GM19467 (cell line): ENCODE measurements at regions not wholly inside any gene's neighbourhood (a gene's known extent, or its start where the extent isn't known, plus 50 kb on each side); places are given as distances from the start of the nearest gene placed in this dataset.
A peak's percentile ranks its signal among the peaks of the same experiment; 100 is the strongest.

Source experiments
- ATAC-seq: cut with Tn5 transposase; IDR thresholded peaks from one replicate; pipeline ENCODE4 v1.9.1; 2021; ENCODE audit warnings: mild to moderate bottlenecking, moderate library complexity; ENCODE audit not compliant: unreplicated experiment

DNA sequence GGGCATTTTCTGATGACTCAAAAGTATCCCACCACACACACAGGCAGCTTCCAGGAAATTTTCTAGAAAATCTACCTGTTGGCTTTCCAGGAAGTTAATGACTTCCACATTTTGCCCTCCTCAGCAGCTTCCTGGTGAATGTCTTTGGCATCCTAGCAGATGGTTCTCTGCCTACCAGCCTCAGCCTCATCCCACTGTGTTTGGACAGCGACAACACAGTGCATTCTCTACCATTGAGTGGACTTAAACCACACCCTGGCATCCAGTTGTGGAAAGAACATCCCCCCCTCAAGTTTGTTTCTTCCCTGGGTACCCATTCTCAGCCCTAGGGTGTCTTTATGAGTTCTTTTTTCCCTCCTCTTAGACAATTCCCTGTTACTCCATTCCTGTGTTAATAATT, 50.8 kb upstream of the GADL1 start:
- no peak for ATAC-seq

DNA sequence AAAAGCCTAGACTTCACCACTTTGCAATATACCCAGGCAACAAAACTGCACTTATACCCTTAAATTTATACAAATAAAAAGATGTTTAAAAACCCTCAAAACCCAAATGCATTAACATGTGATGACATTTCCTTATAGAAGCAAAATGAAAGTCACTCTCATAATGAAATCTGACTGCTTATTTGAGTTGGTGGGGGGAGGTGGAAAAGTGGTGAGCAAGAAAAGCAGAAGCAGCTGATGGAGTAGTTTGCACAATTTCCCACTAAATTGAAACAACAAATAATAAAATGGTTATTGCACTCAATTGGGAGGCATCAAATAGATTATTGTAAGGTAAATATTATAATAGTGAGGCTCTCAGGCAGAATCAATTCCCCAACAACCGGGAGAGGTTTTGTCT, 54.0 kb upstream of the GADL1 start:
- ATAC-seq, result no peak

GRCh38 chr3:30951826-30952225, 57.4 kb upstream of the GADL1 start:
- ATAC-seq, result no peak

DNA sequence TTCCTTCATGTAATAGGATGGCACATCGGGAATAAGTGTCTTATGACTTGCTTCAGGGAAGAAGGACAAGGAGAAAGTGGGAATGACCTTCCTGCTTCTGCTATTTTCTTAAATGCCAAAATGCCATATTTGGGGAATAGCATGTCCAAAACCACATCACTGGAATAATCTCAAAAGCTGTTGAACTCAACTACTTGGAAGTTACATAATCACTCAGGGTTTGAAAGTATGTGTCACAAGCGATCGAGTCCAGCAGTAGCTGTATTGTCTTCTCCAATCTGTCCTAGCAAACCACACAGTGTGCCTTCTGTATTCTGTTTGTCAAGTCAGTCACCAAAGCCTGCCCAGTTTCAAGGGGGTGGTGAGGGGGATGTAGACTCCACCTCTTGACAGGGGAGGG, 58.3 kb upstream of the GADL1 start:
- no peak for ATAC-seq

DNA sequence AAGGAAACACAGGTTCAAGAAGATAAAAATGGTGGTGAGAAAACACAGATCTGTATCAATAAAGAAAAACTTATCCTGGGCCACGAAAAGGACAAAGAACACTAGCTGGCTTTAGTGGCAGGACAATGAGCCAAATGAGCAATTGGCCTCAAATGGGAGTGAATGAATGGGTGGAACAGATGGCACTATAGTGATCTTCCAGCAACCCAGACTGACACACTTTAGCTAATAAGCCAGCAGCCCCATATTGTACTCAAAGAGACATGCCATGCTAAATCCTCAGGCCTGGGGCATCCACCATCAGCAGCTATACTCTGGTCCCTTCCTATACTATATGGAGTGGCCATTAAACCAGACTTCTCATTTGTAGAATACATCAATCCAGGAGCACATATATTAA, 60.0 kb upstream of the GADL1 start:
- no peak for ATAC-seq

DNA sequence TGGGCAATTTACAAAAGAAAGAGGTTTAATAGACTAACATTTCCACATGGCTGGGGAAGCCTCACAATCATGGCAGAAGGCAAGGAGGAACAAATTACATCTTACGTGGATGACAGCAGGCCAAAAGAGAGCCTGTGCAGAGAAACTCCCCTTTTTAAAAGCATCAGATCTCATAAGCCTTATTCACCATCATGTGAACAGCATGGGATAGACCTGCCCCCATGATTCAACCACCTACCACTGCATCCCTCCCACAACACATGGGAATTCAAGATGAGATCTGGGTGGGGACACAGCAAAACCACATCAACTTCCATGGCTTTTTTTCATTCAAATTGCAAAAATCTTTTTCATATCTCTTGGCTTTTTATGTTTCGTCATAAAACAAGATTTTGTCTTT, 67.6 kb upstream of the GADL1 start:
- ATAC-seq, result no peak

GRCh38 chr3:30962493-30962892, 68.0 kb upstream of the GADL1 start:
- no peak for ATAC-seq

DNA sequence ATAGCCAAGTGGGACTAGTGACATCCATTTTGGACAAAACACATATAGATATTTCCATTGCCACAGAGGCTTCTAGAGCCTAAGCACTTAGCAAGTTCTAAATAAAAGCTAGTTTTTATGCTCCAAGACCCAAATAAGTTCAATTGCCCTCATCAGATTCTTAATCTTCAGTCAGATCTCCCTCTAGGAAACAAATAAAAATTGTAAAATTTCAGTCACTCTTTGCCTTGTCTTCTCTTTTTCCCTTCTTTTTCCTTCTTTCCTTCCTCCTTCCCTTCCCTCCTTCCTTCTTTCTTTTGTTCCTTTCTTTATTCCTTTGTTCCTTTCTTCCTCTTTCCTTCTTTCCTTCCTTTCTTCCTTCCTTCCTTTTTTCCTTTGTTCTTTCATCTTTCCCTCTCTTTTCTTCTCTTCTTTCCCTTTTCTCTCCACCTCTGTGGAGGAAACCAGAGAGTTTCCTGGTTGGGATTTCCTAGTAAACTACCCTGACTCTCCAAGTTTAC, 68.8 kb upstream of the GADL1 start:
- no peak for ATAC-seq

DNA sequence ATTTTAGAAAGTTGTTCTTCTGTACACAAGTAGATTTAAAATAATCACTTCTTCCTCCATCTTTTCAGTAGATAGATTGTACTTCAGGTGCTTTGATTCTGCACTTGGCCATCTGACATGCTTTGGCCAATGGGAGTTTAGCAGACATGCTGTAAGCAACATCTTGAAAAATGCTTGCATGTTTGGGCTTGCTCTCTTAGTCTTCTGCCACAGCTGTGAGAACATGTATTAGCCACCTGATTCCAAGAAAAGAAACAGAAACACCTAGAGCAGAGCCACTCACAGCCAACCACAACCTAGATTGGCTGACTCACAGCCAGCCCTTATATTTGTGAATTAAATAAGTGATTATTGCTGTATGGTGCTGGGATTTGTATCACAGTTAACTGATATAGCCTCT, 70.2 kb upstream of the GADL1 start:
- ATAC-seq, result peak; percentile 94

DNA sequence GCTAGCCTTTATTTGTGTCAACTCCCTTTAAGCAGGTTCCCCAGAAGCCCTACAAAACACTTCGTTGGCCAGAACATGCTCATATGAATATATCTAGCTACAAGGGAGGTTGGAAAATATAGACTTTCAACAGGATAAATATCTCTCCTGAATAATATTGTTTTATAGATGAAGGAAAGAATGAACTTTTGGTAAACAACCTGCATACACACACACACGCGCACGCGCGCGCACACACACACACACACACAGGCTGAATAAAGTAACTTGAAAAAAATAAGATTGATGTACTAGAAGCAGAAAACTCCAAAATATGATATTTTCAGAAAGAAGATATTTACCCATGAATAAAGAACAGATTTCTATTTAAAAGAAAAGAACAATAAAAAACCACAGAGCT, 72.4 kb upstream of the GADL1 start:
- ATAC-seq, result no peak

DNA sequence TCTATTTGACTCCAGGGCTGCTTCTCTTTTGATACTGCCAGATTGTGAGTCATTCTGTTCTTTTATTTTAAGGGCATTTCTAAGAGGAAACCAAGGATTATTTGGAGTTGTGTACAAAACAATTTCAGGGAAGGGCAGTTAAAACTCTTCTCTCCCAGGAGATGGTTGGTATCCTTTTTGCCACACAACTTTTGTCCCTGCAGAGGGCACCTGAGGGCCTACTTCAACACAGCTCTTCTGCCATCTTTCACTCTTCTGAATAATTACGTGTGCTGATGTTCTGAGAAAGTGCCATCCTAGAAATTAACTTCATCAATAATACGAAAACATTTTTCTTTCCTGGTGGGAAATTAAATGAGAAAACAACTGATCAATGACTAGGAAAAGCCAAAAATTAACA, 75.7 kb upstream of the GADL1 start:
- ATAC-seq, result no peak

GRCh38 chr3:30972449-30972848, 78.0 kb upstream of the GADL1 start:
- no peak for ATAC-seq

GRCh38 chr3:30974071-30974470, 79.6 kb upstream of the GADL1 start:
- ATAC-seq, result no peak

DNA sequence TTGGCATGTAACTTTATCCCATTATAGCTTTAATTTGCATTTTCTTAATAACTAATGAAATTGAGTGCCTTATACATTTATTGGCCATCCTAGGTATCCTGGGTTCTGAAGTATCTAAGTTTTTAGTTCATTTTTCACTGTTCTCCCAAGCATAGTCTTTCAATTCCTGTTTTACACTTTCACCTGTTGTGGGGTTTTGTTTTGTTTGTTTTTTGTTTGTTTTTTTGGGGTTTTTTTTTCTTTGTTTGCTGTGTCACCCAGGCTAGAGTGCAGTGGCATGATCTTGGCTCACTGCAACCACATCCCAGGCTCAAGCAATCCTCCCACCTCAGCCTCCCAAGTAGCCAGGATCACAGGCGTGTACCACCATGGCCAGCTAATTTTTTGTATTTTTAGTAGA, 83.1 kb upstream of the GADL1 start:
- no peak for ATAC-seq

DNA sequence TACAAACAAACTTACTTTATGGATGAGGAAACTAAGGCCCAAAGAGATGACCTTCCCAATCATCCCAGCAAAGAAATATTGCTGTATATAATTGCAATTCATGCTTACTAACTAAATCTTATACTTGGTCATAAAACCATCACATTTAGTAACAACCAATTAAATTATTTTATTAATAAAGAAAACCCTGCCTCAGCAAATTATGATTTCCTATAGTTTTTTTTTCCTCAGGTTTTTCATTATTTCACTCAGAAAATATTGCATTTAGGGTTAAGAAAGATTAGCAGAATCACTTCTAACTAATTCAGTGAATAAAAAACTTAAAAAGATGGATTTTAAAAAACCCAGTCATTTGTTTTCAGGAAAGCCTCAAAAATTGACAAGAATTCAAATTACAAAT, 86.5 kb upstream of the GADL1 start:
- ATAC-seq, result no peak

- no peak for ATAC-seq
These were observed 88.1 kb upstream of the GADL1 start for GRCh38 chr3:30982416-30983075.

DNA sequence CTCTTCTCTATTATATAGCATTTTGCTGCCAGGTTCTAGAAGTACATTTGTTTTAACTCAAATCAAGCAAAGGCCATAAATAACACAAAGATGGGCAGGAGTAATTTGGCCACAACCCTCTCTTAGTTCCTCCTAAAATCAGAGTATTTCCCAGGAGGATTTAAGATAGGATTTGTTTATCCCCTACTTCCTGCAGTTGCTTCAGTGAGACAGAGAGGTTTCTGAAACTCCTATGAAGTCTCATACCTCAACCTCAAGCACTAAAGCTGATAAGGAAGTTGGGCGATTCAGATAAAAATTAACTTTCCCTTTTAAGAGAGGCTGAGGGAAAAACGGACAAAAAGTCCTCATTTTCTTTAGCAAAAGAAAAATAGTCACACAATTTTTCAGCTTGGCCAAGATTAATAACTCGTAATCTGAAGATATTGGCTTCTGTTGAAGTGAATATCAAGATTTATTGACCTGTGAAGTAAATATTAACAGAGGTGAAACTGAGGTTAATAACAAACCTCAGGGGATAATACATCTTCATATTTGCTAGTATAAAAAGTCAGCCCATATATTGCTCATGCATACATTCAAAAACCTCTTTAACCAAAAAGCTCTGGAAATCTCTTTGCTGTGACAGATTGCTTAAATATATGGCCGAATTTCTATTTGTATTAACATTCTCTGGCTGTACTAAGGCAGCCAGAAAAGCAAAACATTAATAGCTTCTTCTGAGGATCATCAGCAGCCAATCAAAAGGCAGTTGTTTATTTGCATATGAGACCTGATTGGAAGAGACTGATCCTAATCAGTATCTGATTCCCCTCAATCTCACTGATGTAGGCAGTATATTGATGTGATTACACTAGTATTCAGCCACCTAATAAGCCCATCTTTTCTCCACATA, 90.6 kb upstream of the GADL1 start:
- peak; percentile 74 for ATAC-seq

- ATAC-seq, result no peak
These were observed 92.1 kb upstream of the GADL1 start for GRCh38 chr3:30986551-30986950.

- no peak for ATAC-seq
These were observed 94.3 kb upstream of the GADL1 start for GRCh38 chr3:30988769-30989168.

DNA sequence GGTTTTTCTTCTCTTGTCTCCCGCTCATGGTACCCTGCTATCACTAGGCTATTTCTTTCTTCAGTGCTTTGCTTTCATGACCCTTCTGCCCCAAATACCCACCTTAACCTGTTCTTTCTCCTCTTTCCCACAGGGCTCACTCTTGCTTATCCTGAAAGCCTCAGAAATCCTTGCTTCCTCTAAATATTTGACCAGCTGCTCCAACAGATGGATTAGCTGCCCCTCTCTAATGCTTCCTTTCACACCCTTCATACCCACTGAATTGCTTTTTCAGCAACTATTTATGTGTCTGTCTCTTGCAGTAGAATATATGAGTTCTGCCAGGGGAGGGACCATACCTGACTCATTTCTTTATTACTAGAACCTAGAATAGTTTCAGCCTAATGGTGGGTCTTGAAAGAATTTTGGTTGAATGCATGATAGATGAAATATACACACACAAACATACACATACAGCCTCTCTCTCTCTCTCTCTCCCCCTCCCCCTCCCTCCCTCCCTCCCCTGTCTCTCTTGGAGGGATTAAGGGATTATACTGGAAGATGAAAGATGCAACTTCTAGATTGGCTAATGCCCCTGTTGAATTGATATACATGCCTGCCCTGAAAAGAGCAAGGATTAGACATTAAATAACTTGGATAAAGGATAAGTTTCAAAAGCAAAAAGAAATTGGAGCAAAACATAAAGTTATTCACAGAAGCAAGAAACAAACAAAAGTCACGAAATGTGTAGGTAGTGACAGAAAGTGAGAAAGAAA, 95.0 kb upstream of the GADL1 start:
- no peak for ATAC-seq

GRCh38 chr3:30996467-30996866, 102.0 kb upstream of the GADL1 start:
- no peak for ATAC-seq

GRCh38 chr3:31002730-31003129, 108.3 kb upstream of the GADL1 start:
- peak; percentile 42 for ATAC-seq
